ENCODE measurements at regions not wholly inside any gene's neighbourhood (a gene's known extent, or its start where the extent isn't known, plus 50 kb on each side); places are given as distances from the start of the nearest gene placed in this dataset.

GRCh38 chr15:31858026-31858425 is 172.3 kb upstream of the CHRNA7 start:
- DNase-seq (ENCODE audit: extremely low read depth, low read depth): no peak
- TF ChIP-seq CTCF (IDR thresholded peaks at IDR 0.05; ENCODE audit: low read depth, low read length, missing control alignments): no peak
- H3K4me3 ChIP-seq (replicated peaks; ENCODE audit: low read depth, low read length): no peak overlapping the region

GRCh38 chr15:31866248-31866647 is 164.1 kb upstream of the CHRNA7 start:
- H3K4me3 ChIP-seq (replicated peaks; ENCODE audit: low read depth, low read length): no peak overlapping the region
- no peak for TF ChIP-seq CTCF (IDR thresholded peaks at IDR 0.05; ENCODE audit: low read depth, low read length, missing control alignments)
- DNase-seq (ENCODE audit: extremely low read depth, low read depth): no peak

GRCh38 chr15:31867536-31868442 is 162.5 kb upstream of the CHRNA7 start:
- no peak overlapping the region for H3K4me3 ChIP-seq (replicated peaks; ENCODE audit: low read depth, low read length)
- DNase-seq (ENCODE audit: extremely low read depth, low read depth): peak; percentile 9
- peak; percentile 74 for TF ChIP-seq CTCF (IDR thresholded peaks at IDR 0.05; ENCODE audit: low read depth, low read length, missing control alignments)

- H3K4me3 ChIP-seq (replicated peaks; ENCODE audit: low read depth, low read length): no peak overlapping the region
- no peak for DNase-seq (ENCODE audit: extremely low read depth, low read depth)
Observed at GRCh38 chr15:31869686-31870307, 160.5 kb upstream of the CHRNA7 start.

GRCh38 chr15:31870328-31871165 is 159.8 kb upstream of the CHRNA7 start, which contains the start of gene OTUD7A:
OTUD7A (minus strand) TSS chr15:31870673.
- peak; percentile 11 for DNase-seq (ENCODE audit: extremely low read depth, low read depth)
- peak within 1 kb of the TSS; percentile 44 for H3K4me3 ChIP-seq (replicated peaks; ENCODE audit: low read depth, low read length)
- no peak for TF ChIP-seq CTCF (IDR thresholded peaks at IDR 0.05; ENCODE audit: low read depth, low read length, missing control alignments)

More at GRCh38 chr15:31869686-31870307, 160.5 kb upstream of the CHRNA7 start:
- no peak for TF ChIP-seq CTCF (IDR thresholded peaks at IDR 0.05; ENCODE audit: low read depth, low read length, missing control alignments)

GRCh38 chr15:31871166-31871886 is 159.0 kb upstream of the CHRNA7 start:
- H3K4me3 ChIP-seq (replicated peaks; ENCODE audit: low read depth, low read length): peak overlapping the region; percentile 44
- TF ChIP-seq CTCF (IDR thresholded peaks at IDR 0.05; ENCODE audit: low read depth, low read length, missing control alignments): no peak
- DNase-seq (ENCODE audit: extremely low read depth, low read depth): no peak
